Body of pancreas (tissue), 4 donors: ENCODE measurements at regions not wholly inside any gene's neighbourhood (a gene's known extent, or its start where the extent isn't known, plus 50 kb on each side); places are given as distances from the start of the nearest gene placed in this dataset.

Experiments
- ATAC-seq: fragments of 150-250 bp; one replicate; pipeline ENCODE4 v1.9.1; 2016
- DNase-seq, 4 donors: peaks; one replicate each; pipeline ENCODE4 v3.0.0-alpha.2; 2019
- H3K27ac ChIP-seq, 4 donors: fragments of 200-600 bp; sonication (generic); 1 replicate in 3 of 4; 2 replicates in 1 of 4; pipeline versions ENCODE4 v1.5.1 to v1.6.1; 2016 to 2019; ENCODE audit warnings: mild to moderate bottlenecking in 1 of 4, mixed read lengths in 1 of 4, moderate library complexity in 1 of 4
- H3K27me3 ChIP-seq, 2 donors: fragments of 200-600 bp; sonication (generic); one replicate each; pipeline ENCODE4 v1.6.0; 2016; ENCODE audit warnings: mild to moderate bottlenecking in 1 of 2
- H3K36me3 ChIP-seq, 2 donors: fragments of 200-600 bp; sonication (generic); replicated peaks in 1 of 2; 2 replicates each; pipeline ENCODE4 v1.5.1; 2016; ENCODE audit warnings: low read depth in 2 of 2; ENCODE audit not compliant: insufficient read depth in 1 of 2
- H3K4me1 ChIP-seq: fragments of 200-600 bp; sonication (generic); one replicate; pipeline ENCODE4 v1.6.0; 2016
- H3K4me3 ChIP-seq, 2 donors: fragments of 200-600 bp; sonication (generic); 1 replicate in 1 of 2; 2 replicates in 1 of 2; pipeline ENCODE4 v1.5.1; 2016 to 2019
- H3K9me3 ChIP-seq, 3 donors: fragments of 200-600 bp; sonication (generic); 1 replicate in 2 of 3; 2 replicates in 1 of 3; pipeline ENCODE4 v1.5.1; 2016
- CTCF ChIP-seq, 7 experiments: fragments of 450-650 bp in 4 of 7; fragments of 200-600 bp in 3 of 7; sonication (generic) in 3 of 7; IDR thresholded peaks; one replicate each; pipeline ENCODE4 v1.5.1; 2016 to 2019; ENCODE audit warnings: antibody characterized with exemption in 7 of 7
- POLR2A ChIP-seq, 3 donors: fragments of 450-650 bp; IDR thresholded peaks; one replicate each; pipeline ENCODE4 v1.6.1; 2016; ENCODE audit warnings: antibody characterized with exemption in 3 of 3, mild to moderate bottlenecking in 2 of 3
- WGBS, 2 donors: methylation state at CpG; one replicate each; pipeline ENCODE4 v1.1.5; 2017; 5-methylcytosine and 5-hydroxymethylcytosine counted together
- intact Hi-C: fragments of 100-400 bp; cut with DNase I; formaldehyde crosslinking; loops from one replicate; pipeline ENCODE4 v1.15.1; 2023

GRCh38 chr5:40217553-40217952, 462.2 kb upstream of the PTGER4 start:
- Histone ChIP-seq H3K36me3 (no peaks in the 10 kb centered on the region), H3K27me3 (no peaks in the 10 kb centered on the region), H3K4me3 (no peak overlapping the region), H3K9me3 (no peaks in the 10 kb centered on the region), H3K27ac (no peak overlapping the region), H3K4me1 (no peaks in the 10 kb centered on the region)
- 85 to 94% methylated on average over 4 of the region's 4 CpGs for WGBS, 2 donors
- TF ChIP-seq POLR2A (IDR thresholded peaks at IDR 0.05) (no peak), CTCF (IDR thresholded peaks at IDR 0.05) (no peak)
- no peak for ATAC-seq
- DNase-seq = no peak
- intact Hi-C loops = no loop called here

GRCh38 chr5:40210694-40211093, 469.0 kb upstream of the PTGER4 start:
- no peaks in the 10 kb centered on the region for H3K9me3 ChIP-seq
- no peak overlapping the region for H3K4me3 ChIP-seq
- H3K27me3 ChIP-seq = no peaks in the 10 kb centered on the region
- no peak overlapping the region for H3K27ac ChIP-seq
- ATAC-seq = no peak
- TF ChIP-seq POLR2A (IDR thresholded peaks at IDR 0.05) (no peak), CTCF (IDR thresholded peaks at IDR 0.05) (no peak)
- intact Hi-C loops = no loop called here
- H3K4me1 ChIP-seq = no peaks in the 10 kb centered on the region
- no peak for DNase-seq
- no peaks in the 10 kb centered on the region for H3K36me3 ChIP-seq
- WGBS, 2 donors = 95 to 100% methylated on average over 1 of the region's 1 CpG

GRCh38 chr5:40206030-40206429, 473.7 kb upstream of the PTGER4 start:
- ATAC-seq (no peak), DNase-seq (no peak)
- Histone ChIP-seq H3K4me1 (peaks cover 24% of the 10 kb centered on the region), H3K27me3 (no peaks in the 10 kb centered on the region), H3K36me3 (no peaks in the 10 kb centered on the region), H3K4me3 (no peak overlapping the region), H3K27ac (no peak overlapping the region), H3K9me3 (no peaks in the 10 kb centered on the region)
- TF ChIP-seq CTCF (IDR thresholded peaks at IDR 0.05) (no peak), POLR2A (IDR thresholded peaks at IDR 0.05) (no peak)
- intact Hi-C loops = no loop called here
- 87 to 92% methylated on average over 2 of the region's 2 CpGs for WGBS, 2 donors

GRCh38 chr5:40204144-40204543, 475.6 kb upstream of the PTGER4 start:
- no peak for TF ChIP-seq POLR2A (IDR thresholded peaks at IDR 0.05)
- TF ChIP-seq CTCF (IDR thresholded peaks at IDR 0.05) = no peak
- no peak for ATAC-seq
- Histone ChIP-seq H3K27me3 (no peaks in the 10 kb centered on the region), H3K9me3 (no peaks in the 10 kb centered on the region), H3K27ac (no peak overlapping the region), H3K4me3 (no peak overlapping the region), H3K36me3 (no peaks in the 10 kb centered on the region), H3K4me1 (peaks cover 24% of the 10 kb centered on the region)
- no peak for DNase-seq
- intact Hi-C loops = no loop called here

GRCh38 chr5:40202814-40203440, 476.8 kb upstream of the PTGER4 start:
- H3K27ac ChIP-seq = peak overlapping the region in 3 of 4 donors; percentile 48 to 68 (median 56)

More at GRCh38 chr5:40202814-40203440, 476.8 kb upstream of the PTGER4 start:
- intact Hi-C loops = no loop called here
- Histone ChIP-seq H3K36me3 (no peaks in the 10 kb centered on the region), H3K4me1 (peaks cover 24% of the 10 kb centered on the region), H3K4me3 (no peak overlapping the region), H3K9me3 (no peaks in the 10 kb centered on the region), H3K27me3 (no peaks in the 10 kb centered on the region)
- TF ChIP-seq CTCF (IDR thresholded peaks at IDR 0.05) (no peak), POLR2A (IDR thresholded peaks at IDR 0.05) (no peak)
- ATAC-seq = peak; percentile 77
- no peak for DNase-seq
